HFF-Myc (cell line): ENCODE measurements at regions not wholly inside any gene's neighbourhood (a gene's known extent, or its start where the extent isn't known, plus 50 kb on each side); places are given as distances from the start of the nearest gene placed in this dataset.

Experiments
- DNase-seq: peaks from one replicate; pipeline ENCODE4 v3.0.0-alpha.2; 2011; ENCODE audit warnings: low read depth; ENCODE audit errors: extremely low read depth
- H3K4me3 ChIP-seq: replicated peaks from 2 replicates; pipeline ENCODE4 v1.5.1; 2011; ENCODE audit warnings: low read depth, mild to moderate bottlenecking, control low read depth, low read length
- CTCF ChIP-seq: IDR thresholded peaks from 2 replicates; pipeline ENCODE4 v1.5.1; 2012; ENCODE audit warnings: mild to moderate bottlenecking, low read depth, low read length, control low read depth; ENCODE audit errors: missing control alignments

GRCh38 chr1:194512345-194512744 lies 1325.9 kb upstream of the B3GALT2 start:
- no peak for DNase-seq
- no peak overlapping the region for H3K4me3 ChIP-seq
- TF ChIP-seq CTCF = no peak

- no peak for DNase-seq
- TF ChIP-seq CTCF = no peak
- no peak overlapping the region for H3K4me3 ChIP-seq
These were observed 1316.8 kb upstream of the B3GALT2 start for GRCh38 chr1:194503209-194503608.

- TF ChIP-seq CTCF = no peak
- no peak for DNase-seq
- H3K4me3 ChIP-seq = no peak overlapping the region
These were observed 1309.0 kb upstream of the B3GALT2 start for GRCh38 chr1:194495434-194495833.

GRCh38 chr1:194487172-194487571 lies 1300.8 kb upstream of the B3GALT2 start:
- TF ChIP-seq CTCF = no peak

GRCh38 chr1:194485432-194485831 lies 1299.0 kb upstream of the B3GALT2 start:
- no peak for TF ChIP-seq CTCF
- H3K4me3 ChIP-seq = no peak overlapping the region
- no peak for DNase-seq

More at GRCh38 chr1:194487172-194487571, 1300.8 kb upstream of the B3GALT2 start:
- H3K4me3 ChIP-seq = no peak overlapping the region
- no peak for DNase-seq

- DNase-seq = no peak
- TF ChIP-seq CTCF = no peak
- no peak overlapping the region for H3K4me3 ChIP-seq
These were observed 1292.3 kb upstream of the B3GALT2 start for GRCh38 chr1:194478731-194479130.

GRCh38 chr1:194477908-194478307 lies 1291.5 kb upstream of the B3GALT2 start:
- no peak for DNase-seq
- H3K4me3 ChIP-seq = no peak overlapping the region
- TF ChIP-seq CTCF = no peak
